Gastrocnemius medialis (tissue), 4 donors: ENCODE measurements at regions not wholly inside any gene's neighbourhood (a gene's known extent, or its start where the extent isn't known, plus 50 kb on each side); places are given as distances from the start of the nearest gene placed in this dataset.

Source experiments
- CTCF ChIP-seq, 5 experiments: fragments of 450-650 bp in 3 of 5; fragments of 200-600 bp in 2 of 5; sonication (generic) in 2 of 5; IDR thresholded peaks in 4 of 5; conservative IDR thresholded peaks in 1 of 5; 1 replicate in 4 of 5; 2 replicates in 1 of 5; pipeline ENCODE4 v1.5.1; 2016 to 2019; ENCODE audit warnings: antibody characterized with exemption in 5 of 5, mild to moderate bottlenecking in 3 of 5, moderate library complexity in 3 of 5
- POLR2A ChIP-seq, 2 donors: fragments of 450-650 bp; IDR thresholded peaks; one replicate each; pipeline ENCODE4 v1.6.1; 2017; ENCODE audit warnings: antibody characterized with exemption in 2 of 2, mild to moderate bottlenecking in 2 of 2, moderate library complexity in 2 of 2

DNA sequence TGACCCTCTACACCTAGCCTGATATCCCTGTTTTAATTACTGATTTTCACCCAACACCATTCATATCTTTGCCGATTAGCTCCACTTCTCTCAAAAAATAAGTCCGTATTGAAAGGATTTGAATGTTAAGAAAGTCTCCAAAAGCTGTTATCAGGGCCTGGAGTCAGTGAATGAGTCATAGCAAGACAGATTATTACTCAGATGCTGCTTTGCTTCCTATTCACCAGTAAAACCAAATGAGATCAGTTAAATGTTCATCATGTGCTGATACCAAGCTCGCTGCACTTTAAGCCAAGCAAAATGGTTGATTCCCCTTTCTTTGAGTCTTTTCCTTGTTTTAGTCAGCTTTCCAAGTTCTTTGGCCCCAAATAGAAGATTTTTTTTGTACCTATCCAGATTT lies 228.4 kb downstream of the FAT3 start:
- TF ChIP-seq POLR2A (IDR thresholded peaks at IDR 0.05) (no peak), CTCF (IDR thresholded peaks at IDR 0.05 in 4 of 5, conservative IDR thresholded peaks at IDR 0.05 in 1 of 5) (no peak)
